SK-N-SH (cell line): ENCODE measurements at regions not wholly inside any gene's neighbourhood (a gene's known extent, or its start where the extent isn't known, plus 50 kb on each side); places are given as distances from the start of the nearest gene placed in this dataset.

Experiments
- CTCF ChIA-PET: fragments of 300-600, 350-600 bp; formaldehyde crosslinking; extraction: SDS; loops from one replicate; lab custom pipeline; 2021; lab: Yijun Ruan, JAX
- POLR2A ChIA-PET: fragments of 350-600 bp; sonication (Branson Sonifier 250); formaldehyde crosslinking; extraction: SDS; loops from one replicate; lab custom pipeline; 2020; ENCODE audit warnings: antibody characterized with exemption, inconsistent platforms; lab: Yijun Ruan, JAX
- DNase-seq: peaks from one replicate; pipeline ENCODE4 v3.0.0; 2012
- H2AFZ ChIP-seq: fragments of 200-600 bp; sonication (generic); 2 replicates; pipeline ENCODE4 v1.8.1; 2016; ENCODE audit warnings: antibody characterized with exemption, mild to moderate bottlenecking, low read depth
- H3F3A ChIP-seq: fragments of 200-600 bp; sonication (generic); replicated peaks from 2 replicates; pipeline ENCODE3; 2016; ENCODE audit warnings: antibody characterized with exemption, mild to moderate bottlenecking; ENCODE audit not compliant: insufficient read depth
- H3K27ac ChIP-seq, 2 experiments: fragments of 200-500 bp in 1 of 2; fragments of 200-600 bp in 1 of 2; sonication (Bioruptor generic) in 1 of 2; sonication (generic), shearing (Covaris generic) in 1 of 2; 2 replicates each; pipeline versions ENCODE4 v1.5.1 to v1.6.1; 2014 to 2016; ENCODE audit warnings: low read depth in 2 of 2, inconsistent platforms in 1 of 2, low read length in 1 of 2, mild to moderate bottlenecking in 1 of 2, mixed read lengths in 1 of 2
- H3K27me3 ChIP-seq: fragments of 200-600 bp; sonication (generic), shearing (Covaris generic); 2 replicates; pipeline ENCODE4 v1.6.1; 2016; ENCODE audit warnings: mixed run types; ENCODE audit not compliant: insufficient read depth
- H3K36me3 ChIP-seq, 2 experiments: fragments of 200-500 bp in 1 of 2; fragments of 200-600 bp in 1 of 2; sonication (Bioruptor generic) in 1 of 2; sonication (generic) in 1 of 2; replicated peaks in 1 of 2; 2 replicates each; pipeline versions ENCODE3 to v1.5.1; 2014 to 2016; ENCODE audit warnings: low read length in 1 of 2, mild to moderate bottlenecking in 1 of 2; ENCODE audit not compliant: insufficient read depth in 2 of 2, control insufficient read depth in 1 of 2
- H3K4me1 ChIP-seq, 2 experiments: fragments of 200-500 bp in 1 of 2; fragments of 200-600 bp in 1 of 2; sonication (Bioruptor generic) in 1 of 2; sonication (generic), shearing (Covaris generic) in 1 of 2; 2 replicates each; pipeline versions ENCODE4 v1.5.1 to v1.6.1; 2014 to 2016; ENCODE audit warnings: low read depth in 1 of 2, low read length in 1 of 2, mixed run types in 1 of 2; ENCODE audit not compliant: insufficient read depth in 2 of 2, control insufficient read depth in 1 of 2
- H3K4me2 ChIP-seq: fragments of 200-600 bp; sonication (generic), shearing (Covaris generic); 2 replicates; pipeline ENCODE4 v1.6.1; 2017; ENCODE audit warnings: mixed run types
- H3K4me3 ChIP-seq, 2 experiments: fragments of 200-500 bp in 1 of 2; fragments of 200-600 bp in 1 of 2; sonication (Bioruptor generic) in 1 of 2; sonication (generic), shearing (Covaris generic) in 1 of 2; 2 replicates each; pipeline versions ENCODE4 v1.5.1 to v1.8.1; 2014 to 2016; ENCODE audit warnings: low read depth in 2 of 2, inconsistent platforms in 1 of 2, low read length in 1 of 2, mild to moderate bottlenecking in 1 of 2, mixed read lengths in 1 of 2, moderate library complexity in 1 of 2
- H3K79me2 ChIP-seq: fragments of 200-600 bp; sonication (generic); 2 replicates; pipeline ENCODE4 v1.8.1; 2017; ENCODE audit warnings: mild to moderate bottlenecking; ENCODE audit not compliant: insufficient read depth
- H3K9ac ChIP-seq: fragments of 200-600 bp; sonication (generic); 2 replicates; pipeline ENCODE4 v1.6.1; 2017; ENCODE audit warnings: mixed run types
- H3K9me2 ChIP-seq: fragments of 200-600 bp; sonication (generic); 2 replicates; pipeline ENCODE4 v1.6.1; 2017; ENCODE audit warnings: mixed run types
- H3K9me3 ChIP-seq: fragments of 200-600 bp; sonication (generic); 2 replicates; pipeline ENCODE4 v1.6.1; 2017; ENCODE audit warnings: mixed run types, mild to moderate bottlenecking, moderate library complexity
- H4K20me1 ChIP-seq: fragments of 200-600 bp; sonication (generic); 2 replicates; pipeline ENCODE4 v1.6.1; 2017; ENCODE audit warnings: mild to moderate bottlenecking, mixed run types; ENCODE audit not compliant: insufficient read depth
- CTCF ChIP-seq: fragments of 200-600 bp; sonication (generic); IDR thresholded peaks from 2 replicates; pipeline ENCODE4 v1.6.1; 2017; ENCODE audit warnings: antibody characterized with exemption, mild to moderate bottlenecking, moderate library complexity
- JUND ChIP-seq: IDR thresholded peaks from 2 replicates; pipeline ENCODE4 v1.4.0; 2012
- MAX ChIP-seq: IDR thresholded peaks from 2 replicates; pipeline ENCODE4 v1.4.0; 2012; ENCODE audit warnings: low read depth
- MXI1 ChIP-seq: IDR thresholded peaks from 2 replicates; pipeline ENCODE4 v1.6.1; 2012; ENCODE audit warnings: mild to moderate bottlenecking, low read depth, low read length, improper control_type of control experiment
- NRF1 ChIP-seq: IDR thresholded peaks from 2 replicates; pipeline ENCODE4 v1.6.1; 2012; ENCODE audit warnings: low read depth, mild to moderate bottlenecking, low read length
- RAD21 ChIP-seq: IDR thresholded peaks from 2 replicates; pipeline ENCODE4 v1.6.1; 2012; ENCODE audit warnings: mild to moderate bottlenecking, low read length
- RFX5 ChIP-seq: IDR thresholded peaks from 2 replicates; pipeline ENCODE4 v1.6.1; 2012; ENCODE audit warnings: mild to moderate bottlenecking, improper control_type of control experiment, low read length
- RXRA ChIP-seq: IDR thresholded peaks from 2 replicates; pipeline ENCODE4 v1.4.0; 2012; ENCODE audit warnings: low read depth, mild to moderate bottlenecking, borderline replicate concordance
- SMC3 ChIP-seq: IDR thresholded peaks from 2 replicates; pipeline ENCODE4 v1.6.1; 2012; ENCODE audit warnings: low read depth, low read length, improper control_type of control experiment
- TAF1 ChIP-seq: IDR thresholded peaks from 2 replicates; pipeline ENCODE4 v1.6.1; 2012; ENCODE audit warnings: low read depth, mild to moderate bottlenecking, low read length, moderate library complexity, borderline replicate concordance
- TEAD4 ChIP-seq: IDR thresholded peaks from 2 replicates; pipeline ENCODE4 v1.4.0; 2012; ENCODE audit warnings: mild to moderate bottlenecking, borderline replicate concordance; ENCODE audit not compliant: insufficient read depth
- WGBS: methylation state at CpG from one replicate; pipeline ENCODE4 v1.1.6; 2017; ENCODE audit warnings: low lambda C conversion rate; 5-methylcytosine and 5-hydroxymethylcytosine counted together

- H3K27ac ChIP-seq, result no peak overlapping the region
- H3K9me3 ChIP-seq, result no peaks in the 10 kb centered on the region
- H3K9ac ChIP-seq, result no peak overlapping the region
- H4K20me1 ChIP-seq, result no peaks in the 10 kb centered on the region
- peak; percentile 87 for DNase-seq
- H3K36me3 ChIP-seq, result no peaks in the 10 kb centered on the region
- H2AFZ ChIP-seq, result peak overlapping the region; percentile 81; the same call in 1 of the 2 replicates
- H3F3A ChIP-seq, result no peaks in the 10 kb centered on the region
- H3K9me2 ChIP-seq, result no peaks in the 10 kb centered on the region
- TF ChIP-seq NRF1, result 0 out of 2 replicates have a peak, but pooled peaks have one; percentile 12
- TF ChIP-seq SMC3, result peak; percentile 93
- no peak; the same call in 1 of the 2 replicates for TF ChIP-seq MXI1
- no peak for TF ChIP-seq RXRA
- TF ChIP-seq TAF1, result no peak
- TF ChIP-seq CTCF, result peak; percentile 96
- TF ChIP-seq RAD21, result peak; percentile 99
- TF ChIP-seq RFX5, result 0 out of 2 replicates have a peak, but pooled peaks have one; percentile 22
- 0 out of 2 replicates have a peak, but pooled peaks have one; percentile 26 for TF ChIP-seq MAX
- 25% methylated on average over 22 of the region's 23 CpGs for WGBS
- ChIA-PET CTCF (interaction anchor here (0.6 to 3.5 kb wide), 50 partner anchors 9 to 1144 kb away, joined by 3 to 38 read pairs (median 4); no protein-coding TSS in a partner anchor), POLR2A (no interaction called here)
- peak overlapping the region in 1 of 2 experiments; percentile 32; a peak in 1 of 4 replicates for H3K4me3 ChIP-seq
- peaks cover 0 to 12% of the 10 kb centered on the region in 2 experiments; a peak in 1 of 4 replicates for H3K4me1 ChIP-seq
- H3K27me3 ChIP-seq, result no peaks in the 10 kb centered on the region
- 0 out of 2 replicates have a peak overlapping the region, but pooled peaks have one; percentile 15 for H3K4me2 ChIP-seq
- no peaks in the 10 kb centered on the region for H3K79me2 ChIP-seq
Measured at GRCh38 chr9:78439190-78439865, 142.4 kb downstream of the PSAT1 start.

GRCh38 chr9:78439866-78440830 lies 143.2 kb downstream of the PSAT1 start:
- 80% methylated on average over 10 of the region's 10 CpGs for WGBS
- Histone ChIP-seq H2AFZ (no peak overlapping the region; the same call in 1 of the 2 replicates), H3K36me3 (no peaks in the 10 kb centered on the region), H3K79me2 (no peaks in the 10 kb centered on the region), H3K27ac (no peak overlapping the region), H3K4me3 (0 out of 4 replicates have a peak overlapping the region, but pooled peaks of 1 of the 2 experiments have one; percentile 32), H3K9me3 (no peaks in the 10 kb centered on the region), H3K4me2 (0 out of 2 replicates have a peak overlapping the region, but pooled peaks have one; percentile 15), H3K27me3 (no peaks in the 10 kb centered on the region), H3K9me2 (no peaks in the 10 kb centered on the region), H4K20me1 (no peaks in the 10 kb centered on the region), H3F3A (no peaks in the 10 kb centered on the region), H3K9ac (no peak overlapping the region), H3K4me1 (peaks cover 0 to 12% of the 10 kb centered on the region in 2 experiments; a peak in 1 of 4 replicates)
- peak; percentile 30 for DNase-seq
- ChIA-PET CTCF (interaction anchor here (0.6 to 3.5 kb wide), 38 partner anchors 9 to 910 kb away, joined by 3 to 38 read pairs (median 4); no protein-coding TSS in a partner anchor), POLR2A (no interaction called here)
- TF ChIP-seq TEAD4 (no peak), CTCF (peak; percentile 26; the same call in 1 of the 2 replicates), JUND (no peak)
